HepG2 (cell line): ENCODE measurements at regions not wholly inside any gene's neighbourhood (a gene's known extent, or its start where the extent isn't known, plus 50 kb on each side); places are given as distances from the start of the nearest gene placed in this dataset.

Experiments
- ARNT2 ChIP-seq: sonication (generic); formaldehyde crosslinking; IDR thresholded peaks from 2 replicates; pipeline ENCODE4 v1.8.0; 2022; ENCODE audit warnings: mild to moderate bottlenecking, low read depth, missing genetic modification reagents, moderate library complexity
- FOXA3 ChIP-seq: IDR thresholded peaks from 2 replicates; pipeline ENCODE4 v1.6.1; 2016; ENCODE audit warnings: missing genetic modification reagents, missing compliant biosample characterization
- GATAD2A ChIP-seq: IDR thresholded peaks from 2 replicates; pipeline ENCODE4 v1.6.1; 2016
- GFI1 ChIP-seq: sonication (generic); formaldehyde crosslinking; IDR thresholded peaks from 2 replicates; pipeline ENCODE4 v1.5.0; 2020; ENCODE audit warnings: missing genetic modification reagents, mild to moderate bottlenecking, borderline replicate concordance
- HMG20A ChIP-seq: IDR thresholded peaks from 2 replicates; pipeline ENCODE4 v1.6.1; 2016; ENCODE audit warnings: borderline replicate concordance
- HNF4A ChIP-seq: sonication (generic); formaldehyde crosslinking; IDR thresholded peaks from 2 replicates; pipeline ENCODE4 v1.4.0; 2020; ENCODE audit warnings: missing genetic modification reagents
- MBD4 ChIP-seq: IDR thresholded peaks from 2 replicates; pipeline ENCODE4 v1.6.1; 2012; ENCODE audit warnings: low read length, inconsistent platforms, borderline replicate concordance
- MEIS1 ChIP-seq: sonication (generic); formaldehyde crosslinking; IDR thresholded peaks from 2 replicates; pipeline ENCODE4 v1.9.0; 2021; ENCODE audit warnings: mild to moderate bottlenecking, missing genetic modification reagents, moderate library complexity, borderline replicate concordance
- MIXL1 ChIP-seq: IDR thresholded peaks from 2 replicates; pipeline ENCODE4 v1.6.1; 2016
- NRL ChIP-seq: sonication (generic); formaldehyde crosslinking; IDR thresholded peaks from 2 replicates; pipeline ENCODE4 v1.5.0; 2020; ENCODE audit warnings: missing genetic modification reagents, mild to moderate bottlenecking, moderate library complexity, borderline replicate concordance
- POGZ ChIP-seq: sonication (generic); formaldehyde crosslinking; IDR thresholded peaks from 2 replicates; pipeline ENCODE4 v1.4.0; 2020; ENCODE audit warnings: mild to moderate bottlenecking, missing genetic modification reagents
- SAP130 ChIP-seq: IDR thresholded peaks from 2 replicates; pipeline ENCODE4 v1.6.1; 2016; ENCODE audit warnings: low read depth
- SRY ChIP-seq: sonication (generic); formaldehyde crosslinking; IDR thresholded peaks from 2 replicates; pipeline ENCODE4 v1.8.0; 2022; ENCODE audit warnings: mild to moderate bottlenecking, missing genetic modification reagents
- ZFP82 ChIP-seq: sonication (generic); formaldehyde crosslinking; IDR thresholded peaks from 2 replicates; pipeline ENCODE4 v1.5.1; 2020; ENCODE audit warnings: mild to moderate bottlenecking, missing genetic modification reagents, borderline replicate concordance
- ZNF24 ChIP-seq: fragments of 450-650 bp; IDR thresholded peaks from 2 replicates; pipeline ENCODE4 v1.6.1; 2017; ENCODE audit warnings: antibody characterized with exemption, mild to moderate bottlenecking
- ZSCAN25 ChIP-seq: sonication (generic); formaldehyde crosslinking; IDR thresholded peaks from 2 replicates; pipeline ENCODE4 v1.8.0; 2022; ENCODE audit warnings: mild to moderate bottlenecking, missing genetic modification reagents
- TF ChIP-seq, protein P1 (sequence below): IDR thresholded peaks from 2 replicates; pipeline ENCODE4 v1.6.1; 2016; ENCODE audit warnings: missing genetic modification reagents, missing compliant biosample characterization
- TF ChIP-seq, protein P2 (sequence below): sonication (generic); formaldehyde crosslinking; IDR thresholded peaks from 2 replicates; pipeline ENCODE4 v1.4.0; 2020; ENCODE audit warnings: missing genetic modification reagents
- TF ChIP-seq, protein P3 (sequence below): sonication (generic); formaldehyde crosslinking; IDR thresholded peaks from 2 replicates; pipeline ENCODE4 v1.5.1; 2020; ENCODE audit warnings: mild to moderate bottlenecking, missing genetic modification reagents, borderline replicate concordance
- TF ChIP-seq, protein P4 (sequence below): IDR thresholded peaks from 2 replicates; pipeline ENCODE4 v1.4.0; 2020; ENCODE audit warnings: mild to moderate bottlenecking, missing genetic modification reagents

DNA sequence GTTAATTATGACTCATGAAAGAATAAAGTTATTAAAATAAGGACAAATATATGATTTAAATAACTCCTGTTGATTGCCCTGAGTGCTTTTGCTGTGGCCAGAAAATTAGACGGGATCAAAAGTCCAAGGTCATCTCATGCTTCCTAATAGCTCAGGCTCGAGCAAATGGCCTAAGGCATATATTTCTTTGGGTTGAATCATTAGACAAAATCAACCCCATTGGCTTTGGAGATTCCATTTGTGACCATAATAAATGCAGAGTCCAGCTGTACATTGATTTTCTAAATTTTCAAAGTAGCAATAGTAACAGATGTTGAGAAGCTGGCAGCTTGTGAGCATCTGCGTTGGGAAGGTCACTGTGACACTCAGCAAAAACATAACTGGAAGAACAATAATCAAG is 464.5 kb upstream of the TGFBR2 start (continued):
- TF ChIP-seq SAP130 (CRISPR knock-in tag) (no peak), ARNT2 (CRISPR knock-in tag) (no peak), ZSCAN25 (CRISPR knock-in tag) (no peak), GFI1 (CRISPR knock-in tag) (no peak), MBD4 (no peak), POGZ (CRISPR knock-in tag) (peak; percentile 57), GATAD2A (0 out of 2 replicates have a peak, but pooled peaks have one; percentile 14), ZNF24 (no peak), HMG20A (CRISPR knock-in tag) (peak; percentile 40; the same call in 1 of the 2 replicates), ZFP82 (CRISPR knock-in tag) (no peak), NRL (no peak), HNF4A (CRISPR knock-in tag) (peak; percentile 76), MIXL1 (CRISPR knock-in tag) (0 out of 2 replicates have a peak, but pooled peaks have one; percentile 27), FOXA3 (no peak), SRY (CRISPR knock-in tag) (no peak), MEIS1 (CRISPR knock-in tag) (no peak)
- TF ChIP-seq, protein P1, sequence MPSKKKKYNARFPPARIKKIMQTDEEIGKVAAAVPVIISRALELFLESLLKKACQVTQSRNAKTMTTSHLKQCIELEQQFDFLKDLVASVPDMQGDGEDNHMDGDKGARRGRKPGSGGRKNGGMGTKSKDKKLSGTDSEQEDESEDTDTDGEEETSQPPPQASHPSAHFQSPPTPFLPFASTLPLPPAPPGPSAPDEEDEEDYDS (CRISPR knock-in tag), result no peak
- TF ChIP-seq, protein P2, sequence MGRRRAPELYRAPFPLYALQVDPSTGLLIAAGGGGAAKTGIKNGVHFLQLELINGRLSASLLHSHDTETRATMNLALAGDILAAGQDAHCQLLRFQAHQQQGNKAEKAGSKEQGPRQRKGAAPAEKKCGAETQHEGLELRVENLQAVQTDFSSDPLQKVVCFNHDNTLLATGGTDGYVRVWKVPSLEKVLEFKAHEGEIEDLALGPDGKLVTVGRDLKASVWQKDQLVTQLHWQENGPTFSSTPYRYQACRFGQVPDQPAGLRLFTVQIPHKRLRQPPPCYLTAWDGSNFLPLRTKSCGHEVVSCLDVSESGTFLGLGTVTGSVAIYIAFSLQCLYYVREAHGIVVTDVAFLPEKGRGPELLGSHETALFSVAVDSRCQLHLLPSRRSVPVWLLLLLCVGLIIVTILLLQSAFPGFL (CRISPR knock-in tag), result no peak
- TF ChIP-seq, protein P3, sequence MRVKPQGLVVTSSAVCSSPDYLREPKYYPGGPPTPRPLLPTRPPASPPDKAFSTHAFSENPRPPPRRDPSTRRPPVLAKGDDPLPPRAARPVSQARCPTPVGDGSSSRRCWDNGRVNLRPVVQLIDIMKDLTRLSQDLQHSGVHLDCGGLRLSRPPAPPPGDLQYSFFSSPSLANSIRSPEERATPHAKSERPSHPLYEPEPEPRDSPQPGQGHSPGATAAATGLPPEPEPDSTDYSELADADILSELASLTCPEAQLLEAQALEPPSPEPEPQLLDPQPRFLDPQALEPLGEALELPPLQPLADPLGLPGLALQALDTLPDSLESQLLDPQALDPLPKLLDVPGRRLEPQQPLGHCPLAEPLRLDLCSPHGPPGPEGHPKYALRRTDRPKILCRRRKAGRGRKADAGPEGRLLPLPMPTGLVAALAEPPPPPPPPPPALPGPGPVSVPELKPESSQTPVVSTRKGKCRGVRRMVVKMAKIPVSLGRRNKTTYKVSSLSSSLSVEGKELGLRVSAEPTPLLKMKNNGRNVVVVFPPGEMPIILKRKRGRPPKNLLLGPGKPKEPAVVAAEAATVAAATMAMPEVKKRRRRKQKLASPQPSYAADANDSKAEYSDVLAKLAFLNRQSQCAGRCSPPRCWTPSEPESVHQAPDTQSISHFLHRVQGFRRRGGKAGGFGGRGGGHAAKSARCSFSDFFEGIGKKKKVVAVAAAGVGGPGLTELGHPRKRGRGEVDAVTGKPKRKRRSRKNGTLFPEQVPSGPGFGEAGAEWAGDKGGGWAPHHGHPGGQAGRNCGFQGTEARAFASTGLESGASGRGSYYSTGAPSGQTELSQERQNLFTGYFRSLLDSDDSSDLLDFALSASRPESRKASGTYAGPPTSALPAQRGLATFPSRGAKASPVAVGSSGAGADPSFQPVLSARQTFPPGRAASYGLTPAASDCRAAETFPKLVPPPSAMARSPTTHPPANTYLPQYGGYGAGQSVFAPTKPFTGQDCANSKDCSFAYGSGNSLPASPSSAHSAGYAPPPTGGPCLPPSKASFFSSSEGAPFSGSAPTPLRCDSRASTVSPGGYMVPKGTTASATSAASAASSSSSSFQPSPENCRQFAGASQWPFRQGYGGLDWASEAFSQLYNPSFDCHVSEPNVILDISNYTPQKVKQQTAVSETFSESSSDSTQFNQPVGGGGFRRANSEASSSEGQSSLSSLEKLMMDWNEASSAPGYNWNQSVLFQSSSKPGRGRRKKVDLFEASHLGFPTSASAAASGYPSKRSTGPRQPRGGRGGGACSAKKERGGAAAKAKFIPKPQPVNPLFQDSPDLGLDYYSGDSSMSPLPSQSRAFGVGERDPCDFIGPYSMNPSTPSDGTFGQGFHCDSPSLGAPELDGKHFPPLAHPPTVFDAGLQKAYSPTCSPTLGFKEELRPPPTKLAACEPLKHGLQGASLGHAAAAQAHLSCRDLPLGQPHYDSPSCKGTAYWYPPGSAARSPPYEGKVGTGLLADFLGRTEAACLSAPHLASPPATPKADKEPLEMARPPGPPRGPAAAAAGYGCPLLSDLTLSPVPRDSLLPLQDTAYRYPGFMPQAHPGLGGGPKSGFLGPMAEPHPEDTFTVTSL, result peak; percentile 33; the same call in 1 of the 2 replicates
- TF ChIP-seq, protein P4, sequence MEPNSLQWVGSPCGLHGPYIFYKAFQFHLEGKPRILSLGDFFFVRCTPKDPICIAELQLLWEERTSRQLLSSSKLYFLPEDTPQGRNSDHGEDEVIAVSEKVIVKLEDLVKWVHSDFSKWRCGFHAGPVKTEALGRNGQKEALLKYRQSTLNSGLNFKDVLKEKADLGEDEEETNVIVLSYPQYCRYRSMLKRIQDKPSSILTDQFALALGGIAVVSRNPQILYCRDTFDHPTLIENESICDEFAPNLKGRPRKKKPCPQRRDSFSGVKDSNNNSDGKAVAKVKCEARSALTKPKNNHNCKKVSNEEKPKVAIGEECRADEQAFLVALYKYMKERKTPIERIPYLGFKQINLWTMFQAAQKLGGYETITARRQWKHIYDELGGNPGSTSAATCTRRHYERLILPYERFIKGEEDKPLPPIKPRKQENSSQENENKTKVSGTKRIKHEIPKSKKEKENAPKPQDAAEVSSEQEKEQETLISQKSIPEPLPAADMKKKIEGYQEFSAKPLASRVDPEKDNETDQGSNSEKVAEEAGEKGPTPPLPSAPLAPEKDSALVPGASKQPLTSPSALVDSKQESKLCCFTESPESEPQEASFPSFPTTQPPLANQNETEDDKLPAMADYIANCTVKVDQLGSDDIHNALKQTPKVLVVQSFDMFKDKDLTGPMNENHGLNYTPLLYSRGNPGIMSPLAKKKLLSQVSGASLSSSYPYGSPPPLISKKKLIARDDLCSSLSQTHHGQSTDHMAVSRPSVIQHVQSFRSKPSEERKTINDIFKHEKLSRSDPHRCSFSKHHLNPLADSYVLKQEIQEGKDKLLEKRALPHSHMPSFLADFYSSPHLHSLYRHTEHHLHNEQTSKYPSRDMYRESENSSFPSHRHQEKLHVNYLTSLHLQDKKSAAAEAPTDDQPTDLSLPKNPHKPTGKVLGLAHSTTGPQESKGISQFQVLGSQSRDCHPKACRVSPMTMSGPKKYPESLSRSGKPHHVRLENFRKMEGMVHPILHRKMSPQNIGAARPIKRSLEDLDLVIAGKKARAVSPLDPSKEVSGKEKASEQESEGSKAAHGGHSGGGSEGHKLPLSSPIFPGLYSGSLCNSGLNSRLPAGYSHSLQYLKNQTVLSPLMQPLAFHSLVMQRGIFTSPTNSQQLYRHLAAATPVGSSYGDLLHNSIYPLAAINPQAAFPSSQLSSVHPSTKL (CRISPR knock-in tag), result peak; percentile 42; the same call in 1 of the 2 replicates
